K562 (cell line): ENCODE measurements at regions not wholly inside any gene's neighbourhood (a gene's known extent, or its start where the extent isn't known, plus 50 kb on each side); places are given as distances from the start of the nearest gene placed in this dataset.

Experiments
- ATAC-seq: fragments of 200-7000 bp; cut with Tn5 transposase; 3 replicates; pipeline ENCODE4 v1.9.1; 2020; ENCODE audit warnings: moderate library complexity
- BruUV-seq: library from RNA; stranded (reverse); fragments of 400-500 nt; replicated peaks from 2 replicates; lab custom pipeline; 2021; lab: Mats Ljungman, UMichigan
- CTCF ChIA-PET: fragments of 300-600 bp; formaldehyde crosslinking; extraction: SDS; loops from one replicate; lab custom pipeline; 2021; ENCODE audit warnings: low intra/inter-chr PET ratio; lab: Yijun Ruan, JAX
- POLR2A ChIA-PET: fragments of 300-600, 350-650 bp; sonication (Branson Sonifier 250); formaldehyde crosslinking; extraction: SDS; loops from one replicate; lab custom pipeline; 2021; ENCODE audit warnings: antibody characterized with exemption, inconsistent platforms; lab: Yijun Ruan, JAX
- DNase-seq, 4 experiments: peaks; one replicate each; pipeline versions ENCODE4 v3.0.0 to v3.0.0-alpha.2; 2011 to 2018; ENCODE audit warnings: low spot score in 3 of 4, mixed read lengths in 3 of 4; ENCODE audit errors: extremely low read depth in 1 of 4
- FAIRE-seq: peaks from 2 replicates; lab custom pipeline; 2011; peaks lifted over from hg19 to GRCh38; lab: Jason Lieb, UNC
- H2AFZ ChIP-seq: 2 replicates; pipeline ENCODE4 v1.6.0; 2011; ENCODE audit warnings: low read depth, low read length, control low read depth, inconsistent platforms
- H3K27ac ChIP-seq: fragments of 200-600 bp; 3 replicates; pipeline ENCODE4 v1.8.0; 2011; ENCODE audit warnings: low read depth, mild to moderate bottlenecking, control low read depth, inconsistent platforms, low read length, moderate library complexity, mixed read lengths; ENCODE audit errors: extremely low read depth
- H3K27me3 ChIP-seq, 2 experiments: fragments of 300-600 bp in 1 of 2; 2 replicates in 1 of 2; 3 replicates in 1 of 2; pipeline versions ENCODE4 v1.6.0 to v1.8.0; 2011; ENCODE audit warnings: inconsistent platforms in 2 of 2, low read length in 2 of 2, mild to moderate bottlenecking in 1 of 2, mixed read lengths in 1 of 2, moderate library complexity in 1 of 2; ENCODE audit not compliant: control insufficient read depth in 2 of 2, insufficient read depth in 2 of 2
- H3K36me3 ChIP-seq: fragments of 300-600 bp; 3 replicates; pipeline ENCODE4 v1.8.0; 2011; ENCODE audit warnings: mild to moderate bottlenecking, low read length, inconsistent platforms; ENCODE audit not compliant: control insufficient read depth, insufficient read depth
- H3K4me1 ChIP-seq, 2 experiments: fragments of 200-600 bp in 1 of 2; replicated peaks in 1 of 2; 2 replicates in 1 of 2; 3 replicates in 1 of 2; pipeline versions ENCODE4 v1.5.1 to v1.8.0; 2011; ENCODE audit warnings: inconsistent platforms in 2 of 2, low read length in 2 of 2, mild to moderate bottlenecking in 1 of 2, mixed read lengths in 1 of 2, moderate library complexity in 1 of 2; ENCODE audit not compliant: control insufficient read depth in 2 of 2, insufficient read depth in 2 of 2
- H3K4me2 ChIP-seq: 2 replicates; pipeline ENCODE4 v1.6.1; 2011; ENCODE audit warnings: low read length, control low read depth, inconsistent platforms, mixed read lengths; ENCODE audit not compliant: insufficient read depth
- H3K4me3 ChIP-seq: fragments of 200-600 bp; sonication (generic), shearing (Covaris generic); 2 replicates; pipeline ENCODE4 v1.5.1; 2016; ENCODE audit warnings: control low read depth, inconsistent platforms
- H3K79me2 ChIP-seq: fragments of 200-600 bp; 3 replicates; pipeline ENCODE4 v1.8.0; 2011; ENCODE audit warnings: low read length, inconsistent platforms; ENCODE audit not compliant: control insufficient read depth, insufficient read depth
- H3K9ac ChIP-seq, 2 experiments: 2 replicates each; pipeline versions ENCODE4 v1.6.0 to v1.6.1; 2011; ENCODE audit warnings: low read depth in 2 of 2, low read length in 2 of 2, control low read depth in 1 of 2, inconsistent platforms in 1 of 2, mild to moderate bottlenecking in 1 of 2, mixed read lengths in 1 of 2; ENCODE audit not compliant: insufficient read depth in 1 of 2
- H3K9me1 ChIP-seq: one replicate; pipeline ENCODE4 v1.6.0; 2011; ENCODE audit warnings: inconsistent platforms, mild to moderate bottlenecking, low read length, moderate library complexity; ENCODE audit not compliant: control insufficient read depth, insufficient read depth
- H3K9me3 ChIP-seq: replicated peaks from 2 replicates; pipeline ENCODE4 v1.5.1; 2011; ENCODE audit warnings: low read depth, low read length, inconsistent platforms; ENCODE audit not compliant: control insufficient read depth, insufficient read depth
- H4K20me1 ChIP-seq: replicated peaks from 2 replicates; pipeline ENCODE4 v1.6.1; 2011; ENCODE audit warnings: low read length, inconsistent platforms, mixed read lengths; ENCODE audit not compliant: control insufficient read depth, insufficient read depth
- AFF1 ChIP-seq, 2 experiments: fragments of 450-650 bp; IDR thresholded peaks; 2 replicates each; pipeline ENCODE4 v1.6.1; 2018; ENCODE audit warnings: mild to moderate bottlenecking in 2 of 2, low read depth in 1 of 2; ENCODE audit not compliant: partially characterized antibody in 2 of 2
- ARID2 ChIP-seq: fragments of 450-650 bp; IDR thresholded peaks from 2 replicates; pipeline ENCODE4 v1.6.1; 2017; ENCODE audit warnings: antibody characterized with exemption, mild to moderate bottlenecking
- ATF7 ChIP-seq: fragments of 450-650 bp; IDR thresholded peaks from 2 replicates; pipeline ENCODE4 v1.7.1; 2014; ENCODE audit warnings: mild to moderate bottlenecking, moderate library complexity
- ETV5 ChIP-seq: sonication (generic); formaldehyde crosslinking; IDR thresholded peaks from 2 replicates; pipeline ENCODE4 v1.4.0; 2020; ENCODE audit warnings: low read depth, mild to moderate bottlenecking, missing genetic modification reagents
- HDGF ChIP-seq: fragments of 450-650 bp; IDR thresholded peaks from 2 replicates; pipeline ENCODE4 v1.6.1; 2016
- MNT ChIP-seq, 2 experiments: fragments of 450-650 bp; conservative IDR thresholded peaks; 2 replicates each; pipeline ENCODE4 v1.6.1; 2017; ENCODE audit warnings: mild to moderate bottlenecking in 2 of 2, moderate library complexity in 2 of 2
- RBM22 ChIP-seq: fragments of 200-400 bp; formaldehyde crosslinking; IDR thresholded peaks from 2 replicates; pipeline ENCODE4 v1.6.1; 2018; ENCODE audit warnings: low read length, low read depth; ENCODE audit not compliant: poor library complexity, severe bottlenecking
- SIN3B ChIP-seq: fragments of 450-650 bp; IDR thresholded peaks from 2 replicates; pipeline ENCODE4 v1.6.1; 2017; ENCODE audit warnings: low read depth, mild to moderate bottlenecking, moderate library complexity
- SPI1 ChIP-seq: IDR thresholded peaks from 2 replicates; pipeline ENCODE4 v1.6.1; 2011; ENCODE audit warnings: low read depth, low read length, control low read depth, borderline replicate concordance
- ZBTB26 ChIP-seq: fragments of 450-650 bp; formaldehyde crosslinking; IDR thresholded peaks from 2 replicates; pipeline ENCODE4 v1.4.0; 2022; ENCODE audit warnings: missing genetic modification characterization
- ZNF354B ChIP-seq: fragments of 250-450 bp; sonication (Bioruptor Pico); IDR thresholded peaks from 2 replicates; pipeline ENCODE4 v1.4.0; 2020
- WGBS: fragments of 100-300 bp; shearing (Covaris generic); methylation state at CpG from one replicate; pipeline ENCODE4 v1.1.6; 2016; ENCODE audit warnings: low coverage, mixed read lengths; ENCODE audit not compliant: insufficient coverage; ENCODE audit errors: missing lambda C conversion rate; 5-methylcytosine and 5-hydroxymethylcytosine counted together
- in situ Hi-C: fragments of 300-500 bp; cut with MboI; formaldehyde crosslinking; loops from 4 replicates; pipeline ENCODE4 v1.15.0; 2018; ENCODE audit warnings: inconsistent platforms, mixed read lengths
- intact Hi-C: fragments of 100-400 bp; cut with micrococcal nuclease; formaldehyde crosslinking; loops from 2 replicates; pipeline ENCODE4 v1.14.2; 2022
- TF ChIP-seq, protein P1 (sequence below): fragments of 250-450 bp; sonication (Bioruptor Pico); IDR thresholded peaks from 2 replicates; pipeline ENCODE4 v1.5.0; 2020; ENCODE audit warnings: mild to moderate bottlenecking, borderline replicate concordance

DNA sequence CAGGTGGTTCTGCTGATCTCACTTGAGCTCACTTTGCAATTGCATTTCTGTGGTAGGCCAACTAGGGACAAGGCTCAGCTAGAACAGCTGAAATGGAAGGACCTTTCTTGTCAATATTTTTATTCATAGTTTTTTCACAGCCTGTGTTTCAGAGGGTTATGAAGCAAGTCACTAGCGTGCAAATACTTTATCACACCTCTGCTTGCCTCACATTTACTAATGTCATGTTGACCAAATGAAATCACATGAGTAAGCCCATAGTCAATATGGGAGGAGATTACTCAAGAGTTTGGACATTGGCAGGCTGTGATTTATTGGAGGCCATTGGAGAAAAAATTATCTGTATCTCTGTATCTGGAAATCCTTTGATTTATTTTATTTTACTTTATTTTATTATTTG lies 628.3 kb upstream of the EPHA5 start (continued):
- TF ChIP-seq MNT (conservative IDR thresholded peaks at IDR 0.05) (no peak), SPI1 (no peak)
- TF ChIP-seq, protein P1, sequence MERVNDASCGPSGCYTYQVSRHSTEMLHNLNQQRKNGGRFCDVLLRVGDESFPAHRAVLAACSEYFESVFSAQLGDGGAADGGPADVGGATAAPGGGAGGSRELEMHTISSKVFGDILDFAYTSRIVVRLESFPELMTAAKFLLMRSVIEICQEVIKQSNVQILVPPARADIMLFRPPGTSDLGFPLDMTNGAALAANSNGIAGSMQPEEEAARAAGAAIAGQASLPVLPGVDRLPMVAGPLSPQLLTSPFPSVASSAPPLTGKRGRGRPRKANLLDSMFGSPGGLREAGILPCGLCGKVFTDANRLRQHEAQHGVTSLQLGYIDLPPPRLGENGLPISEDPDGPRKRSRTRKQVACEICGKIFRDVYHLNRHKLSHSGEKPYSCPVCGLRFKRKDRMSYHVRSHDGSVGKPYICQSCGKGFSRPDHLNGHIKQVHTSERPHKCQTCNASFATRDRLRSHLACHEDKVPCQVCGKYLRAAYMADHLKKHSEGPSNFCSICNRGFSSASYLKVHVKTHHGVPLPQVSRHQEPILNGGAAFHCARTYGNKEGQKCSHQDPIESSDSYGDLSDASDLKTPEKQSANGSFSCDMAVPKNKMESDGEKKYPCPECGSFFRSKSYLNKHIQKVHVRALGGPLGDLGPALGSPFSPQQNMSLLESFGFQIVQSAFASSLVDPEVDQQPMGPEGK (CRISPR knock-in tag): no peak

DNA sequence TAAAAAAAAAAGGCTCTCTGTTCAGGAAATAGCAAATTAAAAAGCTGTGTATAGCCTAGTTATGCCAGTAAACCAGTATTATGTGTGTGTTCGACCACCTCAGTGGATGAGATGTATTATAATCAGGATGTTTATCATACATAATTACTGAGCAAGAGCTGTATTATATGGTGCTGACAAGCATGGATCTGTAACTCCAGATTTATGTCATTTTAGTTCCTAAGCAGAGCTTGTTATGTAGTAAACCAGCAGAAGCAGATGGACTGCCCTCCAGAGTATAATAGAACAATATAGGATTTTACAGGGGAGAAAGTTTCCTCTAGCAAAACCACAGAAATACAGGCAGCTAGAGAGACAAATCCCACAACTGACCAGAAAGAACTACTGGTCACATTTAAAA lies 627.4 kb upstream of the EPHA5 start:
- CTCF ChIA-PET: no interaction called here
- no peaks in the 10 kb centered on the region for H3K36me3 ChIP-seq
- ATAC-seq (no peak), DNase-seq (no peak), FAIRE-seq (no peak)
- H3K4me1 ChIP-seq: no peaks in the 10 kb centered on the region
- WGBS: 7% methylated on average over 1 of the region's 1 CpG
- H3K79me2 ChIP-seq: no peaks in the 10 kb centered on the region
- H3K27ac ChIP-seq: no peak overlapping the region
- no peaks in the 10 kb centered on the region for H4K20me1 ChIP-seq
- BruUV-seq: no TSS peak
- in situ Hi-C loops: no loop called here
- H2AFZ ChIP-seq: no peak overlapping the region
- H3K9ac ChIP-seq: no peak overlapping the region
- no peaks in the 10 kb centered on the region for H3K9me1 ChIP-seq
- no peak overlapping the region for H3K4me3 ChIP-seq
- no peaks in the 10 kb centered on the region for H3K27me3 ChIP-seq
- POLR2A ChIA-PET: no interaction called here
- TF ChIP-seq ARID2 (no peak), ATF7 (no peak), ZBTB26 (no peak), RBM22 (no peak), HDGF (no peak), AFF1 (IDR thresholded peaks at IDR 0.05; ENCODE audit: low read depth in 1 of 2, partially characterized antibody in 2 of 2) (no peak), ZNF354B (CRISPR knock-in tag) (no peak), SIN3B (no peak), ETV5 (CRISPR knock-in tag) (no peak)
- TF ChIP-seq, all 486 proteins: peak for 0
- Histone ChIP-seq H3K9me3 (peaks cover 1% of the 10 kb centered on the region; the same call in 1 of the 2 replicates), H3K4me2 (no peak overlapping the region)
- intact Hi-C loops: no loop called here
